Endothelial cell of umbilical vein (primary cell): ENCODE measurements at regions not wholly inside any gene's neighbourhood (a gene's known extent, or its start where the extent isn't known, plus 50 kb on each side); places are given as distances from the start of the nearest gene placed in this dataset.

ENCODE experiments used
- BruUV-seq: library from RNA; stranded (reverse); fragments of 400-500 nt; replicated peaks from 2 replicates; lab custom pipeline; 2021; lab: Mats Ljungman, UMichigan
- CTCF ChIA-PET: fragments of 300-600, 350-600 bp; sonication (Branson Sonifier 250); formaldehyde crosslinking; loops from one replicate; lab custom pipeline; 2021; ENCODE audit warnings: antibody characterized with exemption, inconsistent platforms; lab: Charles Lee
- POLR2A ChIA-PET: fragments of 300-600, 350-600 bp; sonication (Branson Sonifier 250); formaldehyde crosslinking; loops from one replicate; lab custom pipeline; 2021; ENCODE audit warnings: antibody characterized with exemption, inconsistent platforms; lab: Charles Lee
- DNase-seq: peaks from one replicate; pipeline ENCODE4 v3.0.0-alpha.2; 2011; ENCODE audit warnings: low read depth, low spot score
- FAIRE-seq: peaks from 2 replicates; lab custom pipeline; 2011; peaks lifted over from hg19 to GRCh38; lab: Jason Lieb, UNC
- H2AFZ ChIP-seq: 2 replicates; pipeline ENCODE4 v1.6.0; 2012; ENCODE audit warnings: low read depth, low read length, control low read depth, inconsistent platforms
- H3K27ac ChIP-seq: 2 replicates; pipeline ENCODE4 v1.5.1; 2011; ENCODE audit warnings: low read depth, mild to moderate bottlenecking, control low read depth, low read length, moderate library complexity; ENCODE audit not compliant: insufficient read depth
- H3K27me3 ChIP-seq, 2 experiments: 2 replicates each; pipeline versions ENCODE4 v1.6.0 to v1.6.1; 2011; ENCODE audit warnings: low read length in 2 of 2, mixed read lengths in 1 of 2; ENCODE audit not compliant: control insufficient read depth in 2 of 2, insufficient read depth in 2 of 2
- H3K36me3 ChIP-seq, 2 experiments: 2 replicates in 1 of 2; 3 replicates in 1 of 2; pipeline ENCODE4 v1.5.1; 2011; ENCODE audit warnings: low read length in 2 of 2, mild to moderate bottlenecking in 1 of 2, moderate library complexity in 1 of 2; ENCODE audit not compliant: control insufficient read depth in 2 of 2, insufficient read depth in 2 of 2; ENCODE audit errors: extremely low read depth in 1 of 2
- H3K4me1 ChIP-seq: 3 replicates; pipeline ENCODE4 v1.5.1; 2011; ENCODE audit warnings: mild to moderate bottlenecking, low read length; ENCODE audit not compliant: control insufficient read depth, insufficient read depth; ENCODE audit errors: extremely low read depth
- H3K4me2 ChIP-seq: 2 replicates; pipeline ENCODE4 v1.6.1; 2011; ENCODE audit warnings: low read length, control low read depth, mixed read lengths; ENCODE audit not compliant: insufficient read depth
- H3K4me3 ChIP-seq, 3 experiments: fragments of 200-600 bp in 1 of 3; sonication (generic), shearing (Covaris generic) in 1 of 3; replicated peaks in 1 of 3; 2 replicates each; pipeline ENCODE4 v1.5.1; 2011 to 2016; ENCODE audit warnings: control low read depth in 3 of 3, low read length in 3 of 3, mild to moderate bottlenecking in 2 of 3, inconsistent platforms in 1 of 3, low read depth in 1 of 3, moderate library complexity in 1 of 3; ENCODE audit not compliant: insufficient read depth in 1 of 3
- H3K79me2 ChIP-seq: 2 replicates; pipeline ENCODE4 v1.6.0; 2012; ENCODE audit warnings: low read length, inconsistent platforms; ENCODE audit not compliant: control insufficient read depth, insufficient read depth
- H3K9ac ChIP-seq: replicated peaks from 2 replicates; pipeline ENCODE3; 2011; ENCODE audit warnings: low read length, control low read depth; ENCODE audit not compliant: insufficient read depth; ENCODE audit errors: extremely low read depth
- H3K9me1 ChIP-seq: replicated peaks from 3 replicates; pipeline ENCODE4 v1.6.0; 2011; ENCODE audit warnings: mild to moderate bottlenecking, low read length; ENCODE audit not compliant: control insufficient read depth, insufficient read depth; ENCODE audit errors: extremely low read depth
- H3K9me3 ChIP-seq: replicated peaks from 2 replicates; pipeline ENCODE4 v1.5.1; 2012; ENCODE audit warnings: low read length, inconsistent platforms; ENCODE audit not compliant: control insufficient read depth, insufficient read depth
- H4K20me1 ChIP-seq: replicated peaks from 2 replicates; pipeline ENCODE3; 2011; ENCODE audit warnings: mild to moderate bottlenecking, low read length; ENCODE audit not compliant: control insufficient read depth, insufficient read depth; ENCODE audit errors: extremely low read depth
- EZH2 ChIP-seq: IDR thresholded peaks from 2 replicates; pipeline ENCODE4 v1.6.1; 2012; ENCODE audit warnings: borderline replicate concordance, low read depth, mild to moderate bottlenecking, moderate library complexity, low read length, inconsistent platforms; ENCODE audit not compliant: severe bottlenecking
- FOS ChIP-seq: IDR thresholded peaks from 2 replicates; pipeline ENCODE4 v1.6.1; 2011; ENCODE audit warnings: mild to moderate bottlenecking, low read length, moderate library complexity, borderline replicate concordance; ENCODE audit not compliant: insufficient read depth
- GATA2 ChIP-seq: IDR thresholded peaks from 2 replicates; pipeline ENCODE4 v1.7.0; 2011; ENCODE audit warnings: low read depth, mild to moderate bottlenecking, moderate library complexity, mixed read lengths, low read length; ENCODE audit not compliant: insufficient read length, insufficient read depth
- JUN ChIP-seq: IDR thresholded peaks from 2 replicates; pipeline ENCODE4 v1.6.1; 2011; ENCODE audit warnings: borderline replicate concordance, low read depth; ENCODE audit not compliant: insufficient read length, insufficient read depth
- MAX ChIP-seq: IDR thresholded peaks from 2 replicates; pipeline ENCODE4 v1.6.1; 2011; ENCODE audit not compliant: insufficient read depth, insufficient read length
- MYC ChIP-seq: IDR thresholded peaks from one replicate; pipeline ENCODE4 v1.6.1; 2011; ENCODE audit warnings: mild to moderate bottlenecking, low read depth, low read length
- POLR2A ChIP-seq: IDR thresholded peaks from 2 replicates; pipeline ENCODE4 v1.6.1; 2012; ENCODE audit warnings: low read depth, mild to moderate bottlenecking, control low read depth, low read length
- POLR2AphosphoS5 ChIP-seq: IDR thresholded peaks from 2 replicates; pipeline ENCODE4 v1.6.1; 2012; ENCODE audit warnings: low read depth, mild to moderate bottlenecking, control low read depth, low read length, moderate library complexity; ENCODE audit not compliant: insufficient read depth
- dilution Hi-C: fragments of 300-500 bp; cut with MboI; formaldehyde crosslinking; loops from one replicate; pipeline ENCODE4 v1.15.0; 2019; ENCODE audit warnings: low sequenced_read_pairs; ENCODE audit not compliant: extremely low pct_ligation_motif_present
- intact Hi-C: fragments of 100-400 bp; cut with micrococcal nuclease; formaldehyde crosslinking; loops from one replicate; pipeline ENCODE4 v1.10.0; 2022
- TF ChIP-seq, protein P1 (sequence below), 2 donors: IDR thresholded peaks; 1 replicate in 1 of 2; 2 replicates in 1 of 2; pipeline ENCODE4 v1.5.1; 2011; ENCODE audit warnings: low read length in 2 of 2, mild to moderate bottlenecking in 2 of 2, moderate library complexity in 2 of 2, control low read depth in 1 of 2, inconsistent platforms in 1 of 2, low read depth in 1 of 2; ENCODE audit not compliant: insufficient read depth in 1 of 2; ENCODE audit errors: extremely low read depth in 1 of 2

DNA sequence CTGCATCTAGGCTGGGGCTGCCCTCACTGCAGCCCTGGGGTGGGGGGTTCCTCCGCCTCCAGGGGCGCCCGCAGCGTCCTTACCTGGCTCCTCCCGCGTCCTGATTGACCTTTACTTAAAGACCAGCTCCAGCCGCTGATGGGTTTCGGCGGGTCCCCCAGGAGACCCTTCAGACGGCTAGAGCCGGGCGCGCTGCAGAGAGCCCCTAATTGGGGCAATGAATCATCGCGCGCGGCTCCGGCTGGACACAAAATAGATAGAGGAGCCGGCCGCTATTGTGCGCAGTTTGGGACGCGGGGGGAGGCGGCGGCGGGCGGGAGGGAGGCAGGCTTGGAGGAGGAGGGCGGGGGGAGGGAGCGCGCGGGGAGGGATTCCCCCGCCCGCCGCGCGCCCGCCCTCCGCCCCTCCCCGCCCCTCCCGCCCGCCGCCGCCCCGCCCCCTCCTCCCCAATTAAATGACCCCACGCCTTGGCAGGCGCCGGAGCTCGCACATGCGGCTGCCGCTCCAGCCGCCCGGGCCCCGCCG is 56.5 kb upstream of the CIBAR2 start:
- DNase-seq: no peak
- TF ChIP-seq MAX: no peak
- TF ChIP-seq FOS: no peak
- TF ChIP-seq EZH2: no peak
- TF ChIP-seq MYC: no peak
- no peak for TF ChIP-seq JUN
- no peak for TF ChIP-seq POLR2A
- no peak for TF ChIP-seq POLR2AphosphoS5
- TF ChIP-seq GATA2: no peak
- TF ChIP-seq, protein P1, sequence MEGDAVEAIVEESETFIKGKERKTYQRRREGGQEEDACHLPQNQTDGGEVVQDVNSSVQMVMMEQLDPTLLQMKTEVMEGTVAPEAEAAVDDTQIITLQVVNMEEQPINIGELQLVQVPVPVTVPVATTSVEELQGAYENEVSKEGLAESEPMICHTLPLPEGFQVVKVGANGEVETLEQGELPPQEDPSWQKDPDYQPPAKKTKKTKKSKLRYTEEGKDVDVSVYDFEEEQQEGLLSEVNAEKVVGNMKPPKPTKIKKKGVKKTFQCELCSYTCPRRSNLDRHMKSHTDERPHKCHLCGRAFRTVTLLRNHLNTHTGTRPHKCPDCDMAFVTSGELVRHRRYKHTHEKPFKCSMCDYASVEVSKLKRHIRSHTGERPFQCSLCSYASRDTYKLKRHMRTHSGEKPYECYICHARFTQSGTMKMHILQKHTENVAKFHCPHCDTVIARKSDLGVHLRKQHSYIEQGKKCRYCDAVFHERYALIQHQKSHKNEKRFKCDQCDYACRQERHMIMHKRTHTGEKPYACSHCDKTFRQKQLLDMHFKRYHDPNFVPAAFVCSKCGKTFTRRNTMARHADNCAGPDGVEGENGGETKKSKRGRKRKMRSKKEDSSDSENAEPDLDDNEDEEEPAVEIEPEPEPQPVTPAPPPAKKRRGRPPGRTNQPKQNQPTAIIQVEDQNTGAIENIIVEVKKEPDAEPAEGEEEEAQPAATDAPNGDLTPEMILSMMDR (IDR thresholded peaks at IDR 0.05; ENCODE audit: extremely low read depth in 1 of 2, insufficient read depth in 1 of 2, low read depth in 1 of 2, low read length in 2 of 2): no peak
- Histone ChIP-seq H3K9ac (no peak overlapping the region), H3K27me3 (no peaks in the 10 kb centered on the region), H3K9me3 (no peaks in the 10 kb centered on the region), H3K36me3 (no peaks in the 10 kb centered on the region), H3K9me1 (no peaks in the 10 kb centered on the region), H2AFZ (no peak overlapping the region), H3K79me2 (no peaks in the 10 kb centered on the region), H3K4me1 (peaks cover 47% of the 10 kb centered on the region), H3K4me3 (no peak overlapping the region), H3K4me2 (no peak overlapping the region), H3K27ac (no peak overlapping the region), H4K20me1 (no peaks in the 10 kb centered on the region)
- ChIA-PET POLR2A (no interaction called here), CTCF (interaction anchor here (0.6 to 1.5 kb wide), 4 partner anchors 11 to 54 kb away, joined by 3 to 16 read pairs (median 3); no protein-coding TSS in a partner anchor)
- no peak for FAIRE-seq
- intact Hi-C loops (no loop called here), dilution Hi-C loops (no loop called here)
- no TSS peak for BruUV-seq
